KOPT-K1 (cell line): ENCODE measurements at regions not wholly inside any gene's neighbourhood (a gene's known extent, or its start where the extent isn't known, plus 50 kb on each side); places are given as distances from the start of the nearest gene placed in this dataset.
"Not testable (repeated sequence)": the region's sequence is repeated elsewhere in the genome, so short reads cannot be mapped to it uniquely, and the experiment has no call there.

Experiments
- H3K27ac ChIP-seq: fragments of 200-600 bp; sonication (generic); 2 replicates; pipeline ENCODE4 v1.5.1; 2016; ENCODE audit warnings: antibody characterized with exemption, mild to moderate bottlenecking, low read depth, low read length; ENCODE audit not compliant: poor library complexity, severe bottlenecking
- H3K36me3 ChIP-seq: fragments of 200-600 bp; sonication (generic); 2 replicates; pipeline ENCODE4 v1.5.1; 2017; ENCODE audit warnings: antibody characterized with exemption, mild to moderate bottlenecking, low read length, moderate library complexity; ENCODE audit not compliant: insufficient read depth
- H3K9me3 ChIP-seq: fragments of 200-600 bp; sonication (generic); 2 replicates; pipeline ENCODE4 v1.5.1; 2017; ENCODE audit warnings: antibody characterized with exemption, low read length, mild to moderate bottlenecking; ENCODE audit not compliant: insufficient read depth, poor library complexity, severe bottlenecking

GRCh38 chr3:102933377-102933776, 498.6 kb downstream of the ZPLD1 start:
- Histone ChIP-seq H3K9me3 (no peaks in the 10 kb centered on the region), H3K36me3 (no peaks in the 10 kb centered on the region), H3K27ac (no peak overlapping the region)

DNA sequence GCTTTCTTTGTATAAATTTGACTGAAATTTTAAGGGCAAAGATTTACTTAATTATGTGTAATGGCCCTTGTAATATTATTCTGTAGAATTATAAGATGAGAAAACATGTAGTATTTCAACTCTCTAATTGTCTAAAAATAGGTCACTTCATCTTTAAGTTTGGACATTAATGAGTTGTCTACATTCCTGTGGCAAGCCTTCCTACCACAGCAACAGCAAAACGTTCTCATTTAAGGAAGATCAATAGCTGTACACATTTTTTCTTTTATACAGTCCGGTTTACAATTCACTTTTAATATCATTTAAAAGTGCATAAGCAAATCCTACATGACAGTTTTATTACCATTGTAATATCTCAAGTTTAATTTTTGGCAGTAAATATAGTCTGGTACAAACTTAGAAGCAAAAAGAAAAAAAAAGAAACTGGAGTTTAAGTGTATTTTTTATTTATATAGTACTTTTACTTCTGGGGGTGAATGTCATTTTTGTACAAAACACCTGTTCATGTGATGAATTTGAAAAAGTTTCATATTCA, 501.8 kb downstream of the ZPLD1 start:
- H3K36me3 ChIP-seq: no peaks in the 10 kb centered on the region
- H3K9me3 ChIP-seq: no peaks in the 10 kb centered on the region
- H3K27ac ChIP-seq: no peak overlapping the region

DNA sequence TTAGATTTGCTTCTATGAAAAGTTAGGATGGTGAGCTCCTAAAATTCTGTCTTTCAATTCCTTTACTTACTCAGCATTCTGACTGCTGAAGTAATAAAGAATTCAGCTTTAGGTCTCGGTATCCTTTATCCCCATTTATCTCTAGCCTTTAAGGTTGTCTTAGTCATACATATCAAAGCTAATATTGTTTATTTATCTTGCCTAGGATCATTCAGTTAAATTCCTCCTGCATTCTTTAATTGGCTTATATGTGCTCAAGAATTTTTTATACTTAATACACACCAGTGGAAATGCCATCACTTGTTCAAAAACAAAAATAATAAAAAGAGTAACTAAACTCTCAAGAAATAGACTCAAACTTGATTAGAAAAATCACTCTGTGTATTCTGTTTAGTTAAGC, 507.0 kb downstream of the ZPLD1 start:
- Histone ChIP-seq H3K36me3 (no peaks in the 10 kb centered on the region), H3K27ac (no peak overlapping the region), H3K9me3 (no peaks in the 10 kb centered on the region)

- not testable (repeated sequence) for H3K27ac ChIP-seq, H3K9me3 ChIP-seq, H3K36me3 ChIP-seq
Observed at GRCh38 chr3:102946445-102946844, 511.6 kb downstream of the ZPLD1 start.

DNA sequence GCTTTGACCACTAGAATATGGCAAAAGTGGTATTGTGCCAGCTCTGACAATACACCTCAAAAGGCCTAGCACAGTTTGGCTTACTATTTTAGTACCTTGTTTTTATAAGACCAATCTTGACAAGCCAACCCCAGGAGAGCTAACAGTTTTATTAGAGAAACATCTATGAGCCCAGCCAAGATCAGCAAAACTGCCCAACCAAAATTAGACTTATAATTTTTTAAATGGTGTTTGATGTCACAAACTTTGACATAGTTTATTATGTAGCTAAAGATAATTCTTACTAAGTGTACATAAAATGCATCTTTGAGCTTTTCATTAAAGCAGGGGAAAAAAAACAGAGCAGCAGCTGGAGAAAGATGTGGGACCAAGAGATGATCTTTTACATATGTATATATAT, 537.5 kb downstream of the ZPLD1 start:
- no peak overlapping the region for H3K27ac ChIP-seq
- no peaks in the 10 kb centered on the region for H3K36me3 ChIP-seq
- no peaks in the 10 kb centered on the region for H3K9me3 ChIP-seq

DNA sequence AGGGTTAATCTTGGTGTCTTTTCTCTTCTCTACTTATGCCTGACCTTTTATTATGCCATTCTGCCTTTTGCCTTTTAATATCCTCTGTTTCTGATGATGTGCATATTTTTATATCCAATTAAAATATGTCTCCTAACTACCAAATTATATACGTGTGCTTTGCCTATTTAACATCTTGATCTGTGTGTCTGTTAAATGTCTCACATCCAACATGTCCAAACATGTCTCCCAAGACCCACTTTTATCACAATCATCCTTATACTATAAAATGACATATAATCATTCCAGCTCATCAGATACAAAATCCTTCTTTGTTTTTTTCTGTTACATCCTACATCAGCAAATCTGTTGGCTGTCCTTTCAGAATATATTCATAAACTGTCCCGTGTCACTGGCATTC, 539.5 kb downstream of the ZPLD1 start:
- no peaks in the 10 kb centered on the region for H3K36me3 ChIP-seq
- H3K9me3 ChIP-seq: no peaks in the 10 kb centered on the region
- H3K27ac ChIP-seq: no peak overlapping the region

GRCh38 chr3:102979191-102979590, 544.4 kb downstream of the ZPLD1 start:
- H3K36me3 ChIP-seq: no peaks in the 10 kb centered on the region
- no peak overlapping the region for H3K27ac ChIP-seq
- H3K9me3 ChIP-seq: no peaks in the 10 kb centered on the region

DNA sequence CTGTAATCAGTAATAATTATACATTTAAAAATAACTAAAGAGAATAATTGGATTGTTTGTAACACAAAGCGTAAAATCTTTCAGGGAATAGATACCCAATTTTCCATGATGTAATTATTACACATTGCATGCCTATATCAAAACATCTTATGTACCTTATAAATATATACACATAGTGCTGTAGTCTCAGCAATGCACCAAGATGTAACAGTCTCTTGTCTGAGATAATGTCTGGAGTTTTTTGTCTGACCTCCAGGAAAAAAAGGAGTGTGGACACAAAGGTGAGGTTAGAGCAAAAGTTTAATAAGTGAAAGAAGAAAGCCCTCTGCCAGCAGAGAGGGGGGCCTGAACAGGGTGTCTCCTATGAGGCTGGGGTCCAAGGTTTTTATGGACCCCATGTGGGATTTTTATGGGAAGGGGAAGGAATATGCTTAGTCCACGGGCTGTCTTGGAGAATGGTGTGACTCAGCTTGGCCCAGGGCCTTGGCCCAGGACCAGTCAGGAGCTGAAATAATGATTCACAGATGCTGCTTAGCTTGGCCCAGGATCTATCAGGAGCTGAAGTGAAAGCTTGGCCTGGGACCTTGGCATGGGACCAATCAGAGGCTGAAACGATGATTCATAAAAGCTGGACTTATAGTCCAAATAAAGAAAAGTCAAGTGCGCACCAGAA, 545.0 kb downstream of the ZPLD1 start:
- H3K36me3 ChIP-seq: no peaks in the 10 kb centered on the region
- H3K27ac ChIP-seq: no peak overlapping the region
- no peaks in the 10 kb centered on the region for H3K9me3 ChIP-seq

GRCh38 chr3:102980355-102980696, 545.5 kb downstream of the ZPLD1 start:
- no peaks in the 10 kb centered on the region for H3K36me3 ChIP-seq
- no peak overlapping the region for H3K27ac ChIP-seq
- H3K9me3 ChIP-seq: no peaks in the 10 kb centered on the region

GRCh38 chr3:103002425-103003176, 567.8 kb downstream of the ZPLD1 start:
- Histone ChIP-seq H3K36me3 (no peaks in the 10 kb centered on the region), H3K9me3 (no peaks in the 10 kb centered on the region), H3K27ac (no peak overlapping the region)

- Histone ChIP-seq H3K9me3 (no peaks in the 10 kb centered on the region), H3K27ac (no peak overlapping the region), H3K36me3 (no peaks in the 10 kb centered on the region)
Observed at GRCh38 chr3:103006526-103007183, 571.8 kb downstream of the ZPLD1 start.

DNA sequence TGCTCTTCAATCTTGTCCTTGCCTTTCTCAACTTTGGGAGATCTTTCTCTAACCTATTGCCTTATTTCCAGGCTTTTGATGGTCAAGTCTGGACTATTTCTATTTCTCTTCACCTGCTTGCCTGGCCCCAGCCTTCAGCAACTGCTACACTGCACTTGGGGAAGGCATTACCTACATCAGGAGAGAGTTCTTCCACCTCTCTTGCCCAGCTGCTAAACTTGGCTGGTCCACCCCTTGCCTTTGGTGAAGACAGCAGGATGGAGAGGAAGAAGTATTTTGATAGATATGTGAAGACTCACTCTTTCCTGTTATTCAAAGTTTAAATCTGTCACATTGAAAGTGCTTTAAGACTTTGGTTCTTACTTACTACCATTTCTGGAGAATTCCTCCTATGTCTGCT, 574.8 kb downstream of the ZPLD1 start:
- Histone ChIP-seq H3K9me3 (no peaks in the 10 kb centered on the region), H3K36me3 (no peaks in the 10 kb centered on the region), H3K27ac (no peak overlapping the region)

DNA sequence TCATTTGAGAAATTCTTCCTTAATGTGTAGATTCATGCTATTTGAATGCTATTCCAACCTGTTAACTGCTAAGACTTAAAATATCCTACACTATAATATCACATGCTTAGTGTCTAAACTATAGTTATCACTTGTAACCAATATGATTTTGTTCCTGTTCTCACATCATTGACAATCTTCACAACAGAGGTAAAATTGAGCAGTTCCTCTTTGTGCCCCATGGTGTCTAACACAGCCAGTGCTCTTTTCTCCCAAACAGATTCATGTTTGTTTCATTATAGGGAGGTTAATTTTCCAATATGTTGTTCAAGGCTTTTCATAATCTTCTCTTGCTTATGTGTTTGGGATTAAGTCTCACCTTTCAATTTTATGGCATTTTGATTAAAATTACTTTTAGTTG, 591.1 kb downstream of the ZPLD1 start:
- H3K36me3 ChIP-seq: no peaks in the 10 kb centered on the region
- H3K27ac ChIP-seq: no peak overlapping the region
- H3K9me3 ChIP-seq: no peaks in the 10 kb centered on the region

DNA sequence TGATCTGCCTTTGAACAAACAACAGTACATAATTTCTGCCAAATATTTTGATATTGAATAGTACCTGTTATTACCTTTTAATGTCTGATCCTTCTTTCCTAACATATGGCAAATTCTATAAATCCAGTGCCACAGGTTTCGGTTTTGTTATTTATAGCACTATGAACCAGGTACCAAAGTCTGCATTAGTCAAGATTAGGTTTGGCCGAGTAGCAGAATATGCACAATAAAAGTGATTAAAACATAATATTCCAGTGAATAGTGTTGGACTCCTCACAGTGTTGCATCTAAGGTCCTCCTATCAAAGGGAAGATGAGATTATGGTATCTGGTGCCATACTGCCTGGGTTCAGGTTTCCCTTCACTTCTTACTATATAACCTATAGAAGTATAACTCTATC, 599.0 kb downstream of the ZPLD1 start:
- Histone ChIP-seq H3K27ac (no peak overlapping the region), H3K36me3 (no peaks in the 10 kb centered on the region), H3K9me3 (no peaks in the 10 kb centered on the region)

- H3K36me3 ChIP-seq: no peaks in the 10 kb centered on the region
- H3K27ac ChIP-seq: no peak overlapping the region
- no peaks in the 10 kb centered on the region for H3K9me3 ChIP-seq
Observed at GRCh38 chr3:103047640-103048039, 612.8 kb downstream of the ZPLD1 start.
